A549 (cell line): ENCODE measurements at regions not wholly inside any gene's neighbourhood (a gene's known extent, or its start where the extent isn't known, plus 50 kb on each side); places are given as distances from the start of the nearest gene placed in this dataset.

Source experiments
- ATAC-seq, 2 experiments: fragments of 200-7000 bp in 1 of 2; fragments of >200 bp in 1 of 2; cut with Nextera tagmentation in 1 of 2; cut with Tn5 transposase in 1 of 2; 3 replicates each; pipeline versions ENCODE4 v1.8.0 to v1.9.1; 2018 to 2020; ENCODE audit warnings: mild to moderate bottlenecking in 1 of 2, moderate library complexity in 1 of 2
- CTCF ChIA-PET: fragments of 300-600 bp; sonication (Branson Sonifier 250); formaldehyde crosslinking; extraction: SDS; loops from one replicate; lab custom pipeline; 2021; ENCODE audit warnings: antibody characterized with exemption, inconsistent platforms; lab: Yijun Ruan, JAX
- POLR2A ChIA-PET: fragments of 350-600 bp; formaldehyde crosslinking; extraction: SDS; loops from one replicate; lab custom pipeline; 2021; ENCODE audit warnings: antibody characterized with exemption, inconsistent platforms; lab: Yijun Ruan, JAX
- DNase-seq, 2 experiments: peaks; one replicate each; pipeline versions ENCODE4 v3.0.0 to v3.0.0-alpha.2; 2011 to 2016; ENCODE audit warnings: low read depth in 1 of 2, low spot score in 1 of 2
- FAIRE-seq: peaks from 2 replicates; lab custom pipeline; 2011; peaks lifted over from hg19 to GRCh38; lab: Jason Lieb, UNC
- H3K27ac ChIP-seq, 2 experiments: fragments of >200 bp; sonication (Bioruptor Twin); formaldehyde crosslinking; 3 replicates each; pipeline ENCODE4 v1.5.1; 2016 to 2017
- H3K4me1 ChIP-seq: fragments of >200 bp; sonication (Bioruptor Twin); formaldehyde crosslinking; 3 replicates; pipeline ENCODE4 v1.6.1; 2016
- H3K4me2 ChIP-seq: fragments of >200 bp; sonication (Bioruptor Twin); formaldehyde crosslinking; 3 replicates; pipeline ENCODE4 v1.6.1; 2016
- H3K4me3 ChIP-seq: fragments of >200 bp; sonication (Bioruptor Twin); formaldehyde crosslinking; 3 replicates; pipeline ENCODE4 v1.5.1; 2016
- H3K9me3 ChIP-seq: fragments of >200 bp; sonication (Bioruptor Twin); formaldehyde crosslinking; 3 replicates; pipeline ENCODE4 v1.6.1; 2016
- BHLHE40 ChIP-seq: IDR thresholded peaks from 2 replicates; pipeline ENCODE4 v1.6.1; 2012; ENCODE audit warnings: low read depth, low read length, inconsistent platforms
- CEBPB ChIP-seq, 2 experiments: fragments of >200 bp in 1 of 2; sonication (Bioruptor Twin) in 1 of 2; formaldehyde crosslinking in 1 of 2; IDR thresholded peaks; 2 replicates each; pipeline ENCODE4 v1.6.1; 2012 to 2016
- CHD2 ChIP-seq: fragments of 150-350 bp; IDR thresholded peaks from 2 replicates; pipeline ENCODE4 v1.6.1; 2014; ENCODE audit warnings: low read length; ENCODE audit not compliant: partially characterized antibody
- EHF ChIP-seq: fragments of 250-450 bp; sonication (Bioruptor Pico); IDR thresholded peaks from 2 replicates; pipeline ENCODE4 v1.5.0; 2020; ENCODE audit warnings: mild to moderate bottlenecking
- EHMT2 ChIP-seq: fragments of 200-600 bp; sonication (generic); IDR thresholded peaks from 2 replicates; pipeline ENCODE4 v1.6.1; 2016; ENCODE audit warnings: antibody characterized with exemption, low read depth, mild to moderate bottlenecking, moderate library complexity
- ESRRA ChIP-seq: fragments of 150-350 bp; IDR thresholded peaks from 2 replicates; pipeline ENCODE4 v1.6.1; 2014; ENCODE audit warnings: mild to moderate bottlenecking, low read length, borderline replicate concordance
- FOSB ChIP-seq: fragments of 250-450 bp; sonication (Bioruptor Pico); IDR thresholded peaks from 2 replicates; pipeline ENCODE4 v1.5.0; 2020; ENCODE audit warnings: mild to moderate bottlenecking, moderate library complexity
- FOXS1 ChIP-seq: fragments of 250-450 bp; sonication (Bioruptor Pico); IDR thresholded peaks from 2 replicates; pipeline ENCODE4 v1.5.0; 2020; ENCODE audit warnings: mild to moderate bottlenecking, moderate library complexity
- GATA3 ChIP-seq: IDR thresholded peaks from 2 replicates; pipeline ENCODE4 v1.6.1; 2012; ENCODE audit warnings: borderline replicate concordance
- HDAC2 ChIP-seq: fragments of 200-600 bp; sonication (generic); IDR thresholded peaks from 2 replicates; pipeline ENCODE4 v1.6.1; 2016
- HEYL ChIP-seq: fragments of 250-450 bp; sonication (Bioruptor Pico); IDR thresholded peaks from 2 replicates; pipeline ENCODE4 v1.8.0; 2021; ENCODE audit warnings: mild to moderate bottlenecking, moderate library complexity
- HOXA7 ChIP-seq: fragments of 250-450 bp; sonication (Bioruptor Pico); IDR thresholded peaks from 2 replicates; pipeline ENCODE4 v1.5.0; 2020; ENCODE audit warnings: mild to moderate bottlenecking, moderate library complexity
- JUN ChIP-seq, 2 experiments: fragments of >200 bp; sonication (Bioruptor Twin); formaldehyde crosslinking; IDR thresholded peaks; 2 replicates in 1 of 2; 3 replicates in 1 of 2; pipeline ENCODE4 v1.6.1; 2016 to 2017
- JUNB ChIP-seq: fragments of >200 bp; sonication (Bioruptor Twin); formaldehyde crosslinking; IDR thresholded peaks from 2 replicates; pipeline ENCODE4 v1.6.1; 2016
- MAFK ChIP-seq: fragments of 450-650 bp; IDR thresholded peaks from 2 replicates; pipeline ENCODE4 v1.6.1; 2014; ENCODE audit not compliant: partially characterized antibody
- MAZ ChIP-seq: fragments of 150-350 bp; IDR thresholded peaks from 2 replicates; pipeline ENCODE4 v1.6.1; 2014; ENCODE audit warnings: antibody characterized with exemption, low read depth, low read length, borderline replicate concordance
- NPAS2 ChIP-seq: fragments of 250-450 bp; sonication (Bioruptor Pico); IDR thresholded peaks from 2 replicates; pipeline ENCODE4 v1.8.0; 2022; ENCODE audit warnings: mild to moderate bottlenecking, moderate library complexity, borderline replicate concordance
- PHF8 ChIP-seq: fragments of 200-600 bp; sonication (generic); IDR thresholded peaks from 2 replicates; pipeline ENCODE4 v1.6.1; 2016; ENCODE audit warnings: low read depth, mild to moderate bottlenecking, antibody characterized with exemption, moderate library complexity, borderline replicate concordance
- POLR2A ChIP-seq: IDR thresholded peaks from 2 replicates; pipeline ENCODE4 v1.6.1; 2012; ENCODE audit warnings: mild to moderate bottlenecking, low read length
- POLR2AphosphoS2 ChIP-seq: conservative IDR thresholded peaks from 2 replicates; pipeline ENCODE4 v1.6.1; 2012; ENCODE audit warnings: low read length, improper control_type of control experiment, inconsistent platforms
- RAD21 ChIP-seq, 2 experiments: fragments of >200 bp in 1 of 2; sonication (Bioruptor Twin) in 1 of 2; formaldehyde crosslinking in 1 of 2; IDR thresholded peaks in 1 of 2; conservative IDR thresholded peaks in 1 of 2; 2 replicates in 1 of 2; 3 replicates in 1 of 2; pipeline ENCODE4 v1.6.1; 2012 to 2018; ENCODE audit warnings: inconsistent platforms in 1 of 2
- RARB ChIP-seq: fragments of 250-450 bp; sonication (Bioruptor Pico); IDR thresholded peaks from 2 replicates; pipeline ENCODE4 v1.8.0; 2021; ENCODE audit warnings: mild to moderate bottlenecking, moderate library complexity
- RCOR1 ChIP-seq: fragments of 150-350 bp; IDR thresholded peaks from 2 replicates; pipeline ENCODE4 v1.6.1; 2014; ENCODE audit warnings: antibody characterized with exemption, low read length, low read depth
- RFX5 ChIP-seq: fragments of 450-650 bp; IDR thresholded peaks from 2 replicates; pipeline ENCODE4 v1.7.1; 2014; ENCODE audit warnings: antibody characterized with exemption, mild to moderate bottlenecking, moderate library complexity
- SREBF2 ChIP-seq: fragments of 450-650 bp; IDR thresholded peaks from 2 replicates; pipeline ENCODE4 v1.6.1; 2014; ENCODE audit warnings: mild to moderate bottlenecking, moderate library complexity
- TFCP2L1 ChIP-seq: fragments of 250-450 bp; sonication (Bioruptor Pico); IDR thresholded peaks from 2 replicates; pipeline ENCODE4 v1.5.0; 2021; ENCODE audit warnings: mild to moderate bottlenecking
- TP53 ChIP-seq: fragments of 250-450 bp; sonication (Bioruptor Pico); IDR thresholded peaks from 2 replicates; pipeline ENCODE4 v1.5.0; 2021; ENCODE audit warnings: mild to moderate bottlenecking, moderate library complexity
- ZC3H11A ChIP-seq: fragments of 450-650 bp; IDR thresholded peaks from 2 replicates; pipeline ENCODE4 v1.6.1; 2014; ENCODE audit warnings: antibody characterized with exemption, mild to moderate bottlenecking
- ZFP36 ChIP-seq: fragments of 450-650 bp; IDR thresholded peaks from 2 replicates; pipeline ENCODE4 v1.6.1; 2014; ENCODE audit warnings: borderline replicate concordance; ENCODE audit not compliant: partially characterized antibody
- ZNF302 ChIP-seq: fragments of 250-450 bp; sonication (Bioruptor Pico); IDR thresholded peaks from 2 replicates; pipeline ENCODE4 v1.9.0; 2021; ENCODE audit warnings: inconsistent platforms, mild to moderate bottlenecking, moderate library complexity
- WGBS: methylation state at CpG from one replicate; pipeline ENCODE4 v1.1.6; 2017; ENCODE audit errors: missing lambda C conversion rate; 5-methylcytosine and 5-hydroxymethylcytosine counted together
- TF ChIP-seq, protein P1 (sequence below): IDR thresholded peaks from 2 replicates; pipeline ENCODE4 v1.6.1; 2012
- TF ChIP-seq, protein P2 (sequence below): fragments of 450-650 bp; IDR thresholded peaks from 2 replicates; pipeline ENCODE4 v1.6.1; 2014; ENCODE audit warnings: antibody characterized with exemption
- TF ChIP-seq, protein P3 (sequence below): fragments of 150-350 bp; IDR thresholded peaks from 2 replicates; pipeline ENCODE4 v1.6.1; 2014; ENCODE audit warnings: low read depth, mild to moderate bottlenecking, low read length

DNA sequence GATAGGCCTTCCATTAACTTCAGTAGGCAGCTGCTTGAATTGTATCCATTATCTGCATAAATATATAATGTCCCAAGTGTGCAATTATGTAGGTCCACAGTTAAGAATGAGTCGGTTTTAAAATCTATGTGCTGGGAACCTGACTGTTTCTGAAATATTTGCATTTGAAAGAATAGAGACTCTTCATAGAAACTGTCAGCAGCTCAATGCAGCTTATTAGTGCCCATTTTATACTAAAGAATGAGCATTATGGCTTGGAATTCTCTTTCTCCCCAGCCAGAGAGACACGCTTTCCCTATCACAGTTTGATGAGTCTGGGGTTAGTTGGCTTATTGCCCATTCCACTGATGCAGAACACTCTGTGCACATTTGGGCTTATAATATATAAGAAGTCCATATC is 202.0 kb upstream of the PCDH7 start:
- DNase-seq (no peak), FAIRE-seq (no peak), ATAC-seq (no peak)
- CTCF ChIA-PET, result no interaction called here
- TF ChIP-seq RAD21 (conservative IDR thresholded peaks at IDR 0.05 in 1 of 2, IDR thresholded peaks at IDR 0.05 in 1 of 2) (no peak), RCOR1 (no peak), ZFP36 (no peak), GATA3 (no peak), NPAS2 (CRISPR knock-in tag) (no peak), SREBF2 (no peak), EHMT2 (no peak), EHF (no peak), JUN (IDR thresholded peaks at IDR 0.05) (no peak), POLR2A (no peak), RARB (CRISPR knock-in tag) (no peak), FOXS1 (CRISPR knock-in tag) (no peak), RFX5 (no peak), TP53 (CRISPR knock-in tag) (no peak), POLR2AphosphoS2 (no peak), PHF8 (no peak), HOXA7 (CRISPR knock-in tag) (no peak)
- TF ChIP-seq, protein P1, sequence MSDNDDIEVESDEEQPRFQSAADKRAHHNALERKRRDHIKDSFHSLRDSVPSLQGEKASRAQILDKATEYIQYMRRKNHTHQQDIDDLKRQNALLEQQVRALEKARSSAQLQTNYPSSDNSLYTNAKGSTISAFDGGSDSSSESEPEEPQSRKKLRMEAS, result no peak
- no peak overlapping the region for H3K4me2 ChIP-seq
- no peak overlapping the region for H3K27ac ChIP-seq
- H3K4me3 ChIP-seq, result no peak overlapping the region
- no peaks in the 10 kb centered on the region for H3K4me1 ChIP-seq
- H3K9me3 ChIP-seq, result no peaks in the 10 kb centered on the region
- 14% methylated on average over 2 of the region's 2 CpGs for WGBS
- POLR2A ChIA-PET, result no interaction called here

- WGBS, result 55% methylated on average over 4 of the region's 5 CpGs
- DNase-seq (no peak), FAIRE-seq (no peak), ATAC-seq (no peak)
- ChIA-PET POLR2A (no interaction called here), CTCF (no interaction called here)
- no peaks in the 10 kb centered on the region for H3K9me3 ChIP-seq
- no peak overlapping the region for H3K4me3 ChIP-seq
- H3K4me1 ChIP-seq, result no peaks in the 10 kb centered on the region
- no peak overlapping the region for H3K4me2 ChIP-seq
- no peak for TF ChIP-seq TFCP2L1 (CRISPR knock-in tag)
- TF ChIP-seq FOSB (CRISPR knock-in tag), result no peak
- no peak for TF ChIP-seq HDAC2
- TF ChIP-seq CHD2, result no peak
- no peak for TF ChIP-seq HEYL (CRISPR knock-in tag)
- TF ChIP-seq PHF8, result no peak
- no peak for TF ChIP-seq MAZ
- no peak for TF ChIP-seq ZNF302 (CRISPR knock-in tag)
- no peak for TF ChIP-seq MAFK
- no peak for TF ChIP-seq CEBPB (IDR thresholded peaks at IDR 0.05)
- no peak for TF ChIP-seq EHF
- TF ChIP-seq EHMT2, result no peak
- TF ChIP-seq, all 56 proteins: peak for 0
- H3K27ac ChIP-seq, result no peak overlapping the region
These were observed 194.4 kb upstream of the PCDH7 start for GRCh38 chr4:30525662-30526315.

- H3K4me2 ChIP-seq, result no peak overlapping the region
- DNase-seq, result no peak
- 60% methylated on average over 3 of the region's 3 CpGs for WGBS
- H3K4me1 ChIP-seq, result no peaks in the 10 kb centered on the region
- H3K9me3 ChIP-seq, result no peaks in the 10 kb centered on the region
- POLR2A ChIA-PET, result no interaction called here
- H3K27ac ChIP-seq, result no peak overlapping the region
- no peak for TF ChIP-seq JUNB
- no peak for TF ChIP-seq HEYL (CRISPR knock-in tag)
- TF ChIP-seq, protein P2, sequence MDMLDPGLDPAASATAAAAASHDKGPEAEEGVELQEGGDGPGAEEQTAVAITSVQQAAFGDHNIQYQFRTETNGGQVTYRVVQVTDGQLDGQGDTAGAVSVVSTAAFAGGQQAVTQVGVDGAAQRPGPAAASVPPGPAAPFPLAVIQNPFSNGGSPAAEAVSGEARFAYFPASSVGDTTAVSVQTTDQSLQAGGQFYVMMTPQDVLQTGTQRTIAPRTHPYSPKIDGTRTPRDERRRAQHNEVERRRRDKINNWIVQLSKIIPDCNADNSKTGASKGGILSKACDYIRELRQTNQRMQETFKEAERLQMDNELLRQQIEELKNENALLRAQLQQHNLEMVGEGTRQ, result no peak
- no peak for TF ChIP-seq CEBPB (IDR thresholded peaks at IDR 0.05)
- no peak for TF ChIP-seq ESRRA
- no peak for TF ChIP-seq RAD21 (conservative IDR thresholded peaks at IDR 0.05 in 1 of 2, IDR thresholded peaks at IDR 0.05 in 1 of 2)
- TF ChIP-seq TFCP2L1 (CRISPR knock-in tag), result no peak
- TF ChIP-seq BHLHE40, result no peak
- no peak for TF ChIP-seq TP53 (CRISPR knock-in tag)
- no peak for TF ChIP-seq ZC3H11A
- TF ChIP-seq POLR2AphosphoS2, result no peak
- TF ChIP-seq, protein P3, sequence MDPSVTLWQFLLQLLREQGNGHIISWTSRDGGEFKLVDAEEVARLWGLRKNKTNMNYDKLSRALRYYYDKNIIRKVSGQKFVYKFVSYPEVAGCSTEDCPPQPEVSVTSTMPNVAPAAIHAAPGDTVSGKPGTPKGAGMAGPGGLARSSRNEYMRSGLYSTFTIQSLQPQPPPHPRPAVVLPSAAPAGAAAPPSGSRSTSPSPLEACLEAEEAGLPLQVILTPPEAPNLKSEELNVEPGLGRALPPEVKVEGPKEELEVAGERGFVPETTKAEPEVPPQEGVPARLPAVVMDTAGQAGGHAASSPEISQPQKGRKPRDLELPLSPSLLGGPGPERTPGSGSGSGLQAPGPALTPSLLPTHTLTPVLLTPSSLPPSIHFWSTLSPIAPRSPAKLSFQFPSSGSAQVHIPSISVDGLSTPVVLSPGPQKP, result no peak
- no peak overlapping the region for H3K4me3 ChIP-seq
- CTCF ChIA-PET, result no interaction called here
- no peak for ATAC-seq
- FAIRE-seq, result no peak
These were observed 184.9 kb upstream of the PCDH7 start for GRCh38 chr4:30535255-30535654.
